ENCODE measurements at regions not wholly inside any gene's neighbourhood (a gene's known extent, or its start where the extent isn't known, plus 50 kb on each side); places are given as distances from the start of the nearest gene placed in this dataset.

- Histone ChIP-seq H4K20me1 (ENCODE audit: insufficient read depth, low read length) (no peaks in the 10 kb centered on the region), H3K4me3 (ENCODE audit: low read depth in 1 of 2, low read length in 2 of 2) (no peak overlapping the region), H3K9me3 (ENCODE audit: insufficient read depth, low read length, severe bottlenecking) (peaks cover 2% of the 10 kb centered on the region), H3K9ac (ENCODE audit: low read depth, low read length) (no peak overlapping the region), H3K27me3 (ENCODE audit: insufficient read depth, low read length, poor library complexity) (no peaks in the 10 kb centered on the region), H3K79me2 (ENCODE audit: insufficient read depth, low read length) (no peaks in the 10 kb centered on the region), H3K4me1 (ENCODE audit: insufficient read depth, low read length) (no peaks in the 10 kb centered on the region), H3K4me2 (ENCODE audit: insufficient read depth, low read length) (no peak overlapping the region), H2AFZ (ENCODE audit: low read depth, low read length) (no peak overlapping the region), H3K27ac (ENCODE audit: low read length) (no peak overlapping the region), H3K36me3 (ENCODE audit: insufficient read depth, low read length) (no peaks in the 10 kb centered on the region)
- no peak for TF ChIP-seq EZH2 (IDR thresholded peaks at IDR 0.05; ENCODE audit: borderline replicate concordance, low read depth, low read length, severe bottlenecking)
- TF ChIP-seq CTCF (IDR thresholded peaks at IDR 0.05; ENCODE audit: borderline replicate concordance, extremely low read depth, low read length, poor library complexity, severe bottlenecking): no peak
- DNase-seq (no peak), ATAC-seq (ENCODE audit: insufficient read depth, low read depth) (no peak)
Measured at GRCh38 chr1:90850181-90850897, 133.2 kb upstream of the BARHL2 start.

- Histone ChIP-seq H3K9ac (ENCODE audit: low read depth, low read length) (no peak overlapping the region), H4K20me1 (ENCODE audit: insufficient read depth, low read length) (no peaks in the 10 kb centered on the region), H3K27me3 (ENCODE audit: insufficient read depth, low read length, poor library complexity) (no peaks in the 10 kb centered on the region), H3K36me3 (ENCODE audit: insufficient read depth, low read length) (no peaks in the 10 kb centered on the region), H3K9me3 (ENCODE audit: insufficient read depth, low read length, severe bottlenecking) (no peaks in the 10 kb centered on the region), H3K4me3 (ENCODE audit: low read depth in 1 of 2, low read length in 2 of 2) (no peak overlapping the region), H3K79me2 (ENCODE audit: insufficient read depth, low read length) (no peaks in the 10 kb centered on the region), H3K4me1 (ENCODE audit: insufficient read depth, low read length) (no peaks in the 10 kb centered on the region), H3K27ac (ENCODE audit: low read length) (no peak overlapping the region), H3K4me2 (ENCODE audit: insufficient read depth, low read length) (no peak overlapping the region), H2AFZ (ENCODE audit: low read depth, low read length) (no peak overlapping the region)
- no peak for TF ChIP-seq EZH2 (IDR thresholded peaks at IDR 0.05; ENCODE audit: borderline replicate concordance, low read depth, low read length, severe bottlenecking)
- no peak for TF ChIP-seq CTCF (IDR thresholded peaks at IDR 0.05; ENCODE audit: borderline replicate concordance, extremely low read depth, low read length, poor library complexity, severe bottlenecking)
- DNase-seq: no peak
- no peak for ATAC-seq (ENCODE audit: insufficient read depth, low read depth)
Measured at GRCh38 chr1:90841473-90841872, 124.4 kb upstream of the BARHL2 start.

GRCh38 chr1:90840352-90840751, 123.2 kb upstream of the BARHL2 start:
- TF ChIP-seq EZH2 (IDR thresholded peaks at IDR 0.05; ENCODE audit: borderline replicate concordance, low read depth, low read length, severe bottlenecking) (no peak), CTCF (IDR thresholded peaks at IDR 0.05; ENCODE audit: borderline replicate concordance, extremely low read depth, low read length, poor library complexity, severe bottlenecking) (no peak)
- H3K4me3 ChIP-seq (ENCODE audit: low read depth in 1 of 2, low read length in 2 of 2): no peak overlapping the region
- H3K9me3 ChIP-seq (ENCODE audit: insufficient read depth, low read length, severe bottlenecking): no peaks in the 10 kb centered on the region
- no peaks in the 10 kb centered on the region for H3K4me1 ChIP-seq (ENCODE audit: insufficient read depth, low read length)
- no peaks in the 10 kb centered on the region for H3K79me2 ChIP-seq (ENCODE audit: insufficient read depth, low read length)
- DNase-seq: no peak
- H3K36me3 ChIP-seq (ENCODE audit: insufficient read depth, low read length): no peaks in the 10 kb centered on the region
- ATAC-seq (ENCODE audit: insufficient read depth, low read depth): no peak
- no peak overlapping the region for H3K27ac ChIP-seq (ENCODE audit: low read length)
- H3K9ac ChIP-seq (ENCODE audit: low read depth, low read length): no peak overlapping the region
- no peak overlapping the region for H2AFZ ChIP-seq (ENCODE audit: low read depth, low read length)
- no peaks in the 10 kb centered on the region for H3K27me3 ChIP-seq (ENCODE audit: insufficient read depth, low read length, poor library complexity)
- H3K4me2 ChIP-seq (ENCODE audit: insufficient read depth, low read length): no peak overlapping the region
- no peaks in the 10 kb centered on the region for H4K20me1 ChIP-seq (ENCODE audit: insufficient read depth, low read length)

Measured in DND-41 (cell line).